ENCODE measurements at regions not wholly inside any gene's neighbourhood (a gene's known extent, or its start where the extent isn't known, plus 50 kb on each side); places are given as distances from the start of the nearest gene placed in this dataset.

- no peak overlapping the region for H3K4me3 ChIP-seq (replicated peaks in 1 of 3; ENCODE audit: insufficient read depth in 1 of 3, low read depth in 1 of 3, low read length in 3 of 3)
- intact Hi-C loops (cut with micrococcal nuclease) (no loop called here), dilution Hi-C loops (cut with MboI; ENCODE audit: extremely low pct_ligation_motif_present, low sequenced_read_pairs) (no loop called here)
- TF ChIP-seq MYC (IDR thresholded peaks at IDR 0.05; ENCODE audit: low read depth, low read length) = no peak
- no peak for TF ChIP-seq JUN (IDR thresholded peaks at IDR 0.05; ENCODE audit: borderline replicate concordance, insufficient read depth, insufficient read length, low read depth)
- no peak for TF ChIP-seq POLR2AphosphoS5 (IDR thresholded peaks at IDR 0.05; ENCODE audit: insufficient read depth, low read depth, low read length)
- TF ChIP-seq GATA2 (IDR thresholded peaks at IDR 0.05; ENCODE audit: insufficient read depth, insufficient read length, low read depth, low read length) = no peak
- TF ChIP-seq POLR2A (IDR thresholded peaks at IDR 0.05; ENCODE audit: low read depth, low read length) = no peak
- no peak for TF ChIP-seq MAX (IDR thresholded peaks at IDR 0.05; ENCODE audit: insufficient read depth, insufficient read length)
- TF ChIP-seq EZH2 (IDR thresholded peaks at IDR 0.05; ENCODE audit: borderline replicate concordance, low read depth, low read length, severe bottlenecking) = no peak
- no peak for TF ChIP-seq CTCF (IDR thresholded peaks at IDR 0.05; ENCODE audit: extremely low read depth in 1 of 2, insufficient read depth in 1 of 2, low read depth in 1 of 2, low read length in 2 of 2)
- no peak overlapping the region for H2AFZ ChIP-seq (ENCODE audit: low read depth, low read length)
- no peaks in the 10 kb centered on the region for H3K4me1 ChIP-seq (ENCODE audit: control insufficient read depth, extremely low read depth, insufficient read depth, low read length)
- no peaks in the 10 kb centered on the region for H3K9me3 ChIP-seq (replicated peaks; ENCODE audit: control insufficient read depth, insufficient read depth, low read length)
- BruUV-seq (replicated peaks) = no TSS peak
- H3K27me3 ChIP-seq (ENCODE audit: control insufficient read depth in 2 of 2, insufficient read depth in 2 of 2, low read length in 2 of 2) = no peaks in the 10 kb centered on the region
- H3K79me2 ChIP-seq (ENCODE audit: control insufficient read depth, insufficient read depth, low read length) = no peaks in the 10 kb centered on the region
- no peak for FAIRE-seq
- DNase-seq (ENCODE audit: low read depth, low spot score) = no peak
- H3K9me1 ChIP-seq (replicated peaks; ENCODE audit: control insufficient read depth, extremely low read depth, insufficient read depth, low read length) = no peaks in the 10 kb centered on the region
- no peak overlapping the region for H3K4me2 ChIP-seq (ENCODE audit: insufficient read depth, low read length)
- no peak overlapping the region for H3K9ac ChIP-seq (replicated peaks; ENCODE audit: extremely low read depth, insufficient read depth, low read length)
- CTCF ChIA-PET = no interaction called here
- H3K36me3 ChIP-seq (ENCODE audit: control insufficient read depth in 2 of 2, extremely low read depth in 1 of 2, insufficient read depth in 2 of 2, low read length in 2 of 2) = no peaks in the 10 kb centered on the region
- H3K27ac ChIP-seq (ENCODE audit: insufficient read depth, low read depth, low read length) = no peak overlapping the region
- POLR2A ChIA-PET = no interaction called here
- H4K20me1 ChIP-seq (replicated peaks; ENCODE audit: control insufficient read depth, extremely low read depth, insufficient read depth, low read length) = no peaks in the 10 kb centered on the region
Observed at GRCh38 chr6:23601811-23602345, 524.1 kb upstream of the NRSN1 start.
